NCI-H2171 (cell line): ENCODE measurements at regions not wholly inside any gene's neighbourhood (a gene's known extent, or its start where the extent isn't known, plus 50 kb on each side); places are given as distances from the start of the nearest gene placed in this dataset.

Experiments
- DNase-seq: peaks from one replicate; lab custom pipeline; 2025; lab: John Stamatoyannopoulos, UW

GRCh38 chr10:133004478-133004877 lies 62.1 kb upstream of the CFAP46 start:
- no peak for DNase-seq

- no peak for DNase-seq
These were observed 60.8 kb upstream of the CFAP46 start for GRCh38 chr10:133003188-133003587.

- no peak for DNase-seq
These were observed 60.3 kb upstream of the CFAP46 start for GRCh38 chr10:133002685-133003084.

- DNase-seq: no peak
These were observed 58.7 kb upstream of the CFAP46 start for GRCh38 chr10:133001114-133001513.

- DNase-seq: no peak
These were observed 58.3 kb upstream of the CFAP46 start for GRCh38 chr10:133000648-133001047.

- no peak for DNase-seq
These were observed 55.3 kb upstream of the CFAP46 start for GRCh38 chr10:132997517-132998265.

- no peak for DNase-seq
These were observed 54.4 kb upstream of the CFAP46 start for GRCh38 chr10:132996603-132997343.

- DNase-seq: no peak
These were observed 53.7 kb upstream of the CFAP46 start for GRCh38 chr10:132995909-132996602.

GRCh38 chr10:132994811-132995210 lies 52.4 kb upstream of the CFAP46 start:
- no peak for DNase-seq

- no peak for DNase-seq
These were observed 51.9 kb upstream of the CFAP46 start for GRCh38 chr10:132994185-132994796.

GRCh38 chr10:132993271-132994184 lies 51.2 kb upstream of the CFAP46 start:
- DNase-seq: no peak

GRCh38 chr10:132992433-132993215 lies 50.3 kb upstream of the CFAP46 start:
- no peak for DNase-seq
